Breast epithelium (tissue), 3 donors: ENCODE measurements at regions not wholly inside any gene's neighbourhood (a gene's known extent, or its start where the extent isn't known, plus 50 kb on each side); places are given as distances from the start of the nearest gene placed in this dataset.

Source experiments
- CTCF ChIP-seq, 3 donors: fragments of 450-650 bp; IDR thresholded peaks; one replicate each; pipeline ENCODE4 v1.5.1; 2016 to 2017; ENCODE audit warnings: antibody characterized with exemption in 3 of 3, mild to moderate bottlenecking in 3 of 3, moderate library complexity in 3 of 3
- POLR2A ChIP-seq: fragments of 450-650 bp; IDR thresholded peaks from one replicate; pipeline ENCODE4 v1.6.1; 2016; ENCODE audit warnings: antibody characterized with exemption, mild to moderate bottlenecking, moderate library complexity
- POLR2AphosphoS5 ChIP-seq, 3 donors: sonication (generic); formaldehyde crosslinking; IDR thresholded peaks; one replicate each; pipeline ENCODE4 v1.6.1; 2017; ENCODE audit warnings: antibody characterized with exemption in 3 of 3

- no peak for TF ChIP-seq POLR2AphosphoS5 (IDR thresholded peaks at IDR 0.05)
- TF ChIP-seq POLR2A = no peak
- TF ChIP-seq CTCF (IDR thresholded peaks at IDR 0.05) = no peak
These were observed 259.6 kb downstream of the BTG1 start for GRCh38 chr12:91885851-91886731.
